ENCODE measurements at regions not wholly inside any gene's neighbourhood (a gene's known extent, or its start where the extent isn't known, plus 50 kb on each side); places are given as distances from the start of the nearest gene placed in this dataset.

DNA sequence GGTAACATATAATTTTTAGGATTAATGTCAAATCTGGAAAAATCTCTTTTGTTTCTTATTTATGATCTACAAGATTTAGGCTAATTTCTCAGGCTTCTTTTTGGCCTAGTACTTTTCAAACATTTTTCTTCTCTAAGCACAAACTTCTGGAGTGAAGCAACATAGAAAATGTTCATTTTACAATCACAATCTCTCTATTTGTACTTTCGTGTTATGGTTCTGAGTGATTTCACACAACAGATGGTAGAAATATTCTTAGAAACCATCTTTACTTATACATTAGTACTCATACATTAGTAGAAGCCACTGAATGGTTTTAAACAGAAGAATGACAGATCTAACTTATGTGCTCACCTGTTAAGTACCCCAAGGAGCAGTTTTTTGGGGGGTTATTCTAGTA lies 106.3 kb upstream of the ANO3 start:
- TF ChIP-seq, protein P1, sequence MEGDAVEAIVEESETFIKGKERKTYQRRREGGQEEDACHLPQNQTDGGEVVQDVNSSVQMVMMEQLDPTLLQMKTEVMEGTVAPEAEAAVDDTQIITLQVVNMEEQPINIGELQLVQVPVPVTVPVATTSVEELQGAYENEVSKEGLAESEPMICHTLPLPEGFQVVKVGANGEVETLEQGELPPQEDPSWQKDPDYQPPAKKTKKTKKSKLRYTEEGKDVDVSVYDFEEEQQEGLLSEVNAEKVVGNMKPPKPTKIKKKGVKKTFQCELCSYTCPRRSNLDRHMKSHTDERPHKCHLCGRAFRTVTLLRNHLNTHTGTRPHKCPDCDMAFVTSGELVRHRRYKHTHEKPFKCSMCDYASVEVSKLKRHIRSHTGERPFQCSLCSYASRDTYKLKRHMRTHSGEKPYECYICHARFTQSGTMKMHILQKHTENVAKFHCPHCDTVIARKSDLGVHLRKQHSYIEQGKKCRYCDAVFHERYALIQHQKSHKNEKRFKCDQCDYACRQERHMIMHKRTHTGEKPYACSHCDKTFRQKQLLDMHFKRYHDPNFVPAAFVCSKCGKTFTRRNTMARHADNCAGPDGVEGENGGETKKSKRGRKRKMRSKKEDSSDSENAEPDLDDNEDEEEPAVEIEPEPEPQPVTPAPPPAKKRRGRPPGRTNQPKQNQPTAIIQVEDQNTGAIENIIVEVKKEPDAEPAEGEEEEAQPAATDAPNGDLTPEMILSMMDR (conservative IDR thresholded peaks at IDR 0.05; ENCODE audit: low read depth, low read length): no peak
- no peak for DNase-seq (ENCODE audit: low read depth)

GRCh38 chr11:26227301-26227746 lies 104.6 kb upstream of the ANO3 start:
- TF ChIP-seq, protein P1 (conservative IDR thresholded peaks at IDR 0.05; ENCODE audit: low read depth, low read length): peak; percentile 49
- no peak overlapping the region for H3K4me3 ChIP-seq (ENCODE audit: low read length)
- no peak for DNase-seq (ENCODE audit: low read depth)

More for the DNA sequence above, 106.3 kb upstream of the ANO3 start:
- no peak overlapping the region for H3K4me3 ChIP-seq (ENCODE audit: low read length)

- TF ChIP-seq, protein P1 (conservative IDR thresholded peaks at IDR 0.05; ENCODE audit: low read depth, low read length): no peak
- H3K4me3 ChIP-seq (ENCODE audit: low read length): no peak overlapping the region
- DNase-seq (ENCODE audit: low read depth): no peak
These were observed 103.9 kb upstream of the ANO3 start for GRCh38 chr11:26227883-26228502.

- TF ChIP-seq, protein P1 (conservative IDR thresholded peaks at IDR 0.05; ENCODE audit: low read depth, low read length): no peak
- H3K4me3 ChIP-seq (ENCODE audit: low read length): no peak overlapping the region
- no peak for DNase-seq (ENCODE audit: low read depth)
These were observed 103.2 kb upstream of the ANO3 start for GRCh38 chr11:26228778-26229177.

DNA sequence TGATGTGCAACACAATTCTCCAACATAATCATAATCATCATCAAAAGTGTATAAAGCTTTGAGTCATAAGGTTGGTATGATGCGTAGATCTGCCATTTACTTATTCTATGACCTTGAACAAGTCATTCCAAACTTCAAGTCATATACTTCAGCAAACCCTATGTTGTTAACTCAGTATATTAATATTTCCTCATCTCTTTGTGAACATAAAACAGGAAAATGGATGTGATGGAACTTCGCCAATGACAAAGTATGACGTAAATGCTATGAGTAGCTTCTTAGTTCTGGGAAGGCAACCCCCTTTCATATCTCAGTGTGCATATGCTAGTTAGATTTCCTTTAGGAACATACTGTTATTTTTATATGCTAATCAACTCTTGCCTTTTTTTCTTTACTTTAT lies 102.7 kb upstream of the ANO3 start:
- TF ChIP-seq, protein P1 (conservative IDR thresholded peaks at IDR 0.05; ENCODE audit: low read depth, low read length): no peak
- DNase-seq (ENCODE audit: low read depth): no peak
- no peak overlapping the region for H3K4me3 ChIP-seq (ENCODE audit: low read length)

- no peak overlapping the region for H3K4me3 ChIP-seq (ENCODE audit: low read length)
- TF ChIP-seq, protein P1 (conservative IDR thresholded peaks at IDR 0.05; ENCODE audit: low read depth, low read length): no peak
- no peak for DNase-seq (ENCODE audit: low read depth)
These were observed 101.9 kb upstream of the ANO3 start for GRCh38 chr11:26229981-26230380.

GRCh38 chr11:26231252-26231661 lies 100.7 kb upstream of the ANO3 start:
- DNase-seq (ENCODE audit: low read depth): peak; percentile 28

More at GRCh38 chr11:26231252-26231661, 100.7 kb upstream of the ANO3 start:
- no peak overlapping the region for H3K4me3 ChIP-seq (ENCODE audit: low read length)
- TF ChIP-seq, protein P1 (conservative IDR thresholded peaks at IDR 0.05; ENCODE audit: low read depth, low read length): no peak

Measured in retinal pigment epithelial cell (primary cell).